Fibroblast of upper back skin (primary cell): ENCODE measurements at regions not wholly inside any gene's neighbourhood (a gene's known extent, or its start where the extent isn't known, plus 50 kb on each side); places are given as distances from the start of the nearest gene placed in this dataset.
A peak's percentile ranks its signal among the peaks of the same experiment; 100 is the strongest.

Experiments used
- DNase-seq: peaks from one replicate; pipeline ENCODE4 v3.0.0-alpha.2; 2013

DNA sequence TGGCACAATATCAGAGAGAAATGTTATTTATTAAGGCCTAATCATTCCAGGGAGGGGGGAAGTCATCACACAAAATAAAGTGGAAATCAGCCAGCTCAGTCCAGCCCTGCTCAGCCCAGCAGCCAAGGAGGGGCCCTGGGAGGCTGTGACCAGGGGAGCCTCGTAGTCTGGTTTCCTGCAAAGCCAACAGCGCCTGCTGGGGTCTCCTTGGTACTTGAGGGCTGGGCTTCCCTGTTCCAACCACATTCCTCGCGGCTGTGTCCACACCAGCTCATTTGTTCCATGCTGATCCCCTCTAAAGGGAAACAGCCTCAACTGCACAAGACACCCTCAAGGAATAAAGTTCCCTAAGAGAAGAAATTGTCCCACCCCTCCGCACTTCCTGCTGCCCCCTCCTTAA, 154.0 kb downstream of the TMEM132E start:
- no peak for DNase-seq

DNA sequence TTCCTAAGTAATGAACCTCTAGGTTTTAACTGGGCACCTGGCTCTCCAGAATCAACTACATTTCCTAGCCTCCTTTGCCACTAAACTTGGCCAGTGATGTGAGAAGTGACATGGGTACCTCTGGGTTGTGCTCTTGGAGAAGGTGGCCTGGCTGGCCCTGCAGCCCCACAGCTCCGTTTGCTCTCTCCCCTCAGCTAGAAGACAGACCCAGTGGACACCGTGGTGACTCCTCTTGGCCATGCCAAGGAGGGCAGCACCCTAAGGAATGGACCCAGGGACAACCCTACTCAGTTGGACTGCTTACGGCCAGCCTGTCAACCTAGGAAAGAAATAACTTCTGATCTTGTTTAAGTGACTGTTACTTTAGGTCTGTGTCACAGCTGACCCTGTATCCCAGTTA, 151.4 kb downstream of the TMEM132E start:
- no peak for DNase-seq

DNA sequence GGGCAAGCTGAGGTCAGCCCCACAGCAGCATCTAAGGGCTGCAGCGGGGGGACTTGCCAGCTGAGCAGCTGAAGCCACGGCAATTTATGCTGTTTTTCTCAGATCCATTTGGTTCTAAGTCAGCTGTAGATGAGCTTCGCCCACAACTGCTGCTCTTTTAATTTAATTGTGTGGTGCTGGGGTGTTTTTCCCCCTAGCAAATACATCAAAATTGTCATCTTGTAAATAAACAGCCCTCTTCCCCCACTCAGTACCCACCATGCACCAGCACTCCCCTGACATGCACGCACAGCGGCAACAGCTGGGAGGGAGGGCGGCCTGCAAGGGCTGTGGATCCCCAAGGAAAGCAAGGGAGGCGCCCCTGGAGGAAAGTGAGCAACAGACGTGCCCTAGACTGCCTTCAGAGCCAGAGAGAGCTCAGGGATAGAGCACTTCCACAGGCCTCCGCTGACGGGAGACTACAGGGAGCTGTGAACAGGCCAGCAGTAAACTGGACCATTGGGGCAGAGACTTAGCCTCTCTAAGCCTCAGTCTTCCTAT, 149.5 kb downstream of the TMEM132E start:
- no peak for DNase-seq

DNA sequence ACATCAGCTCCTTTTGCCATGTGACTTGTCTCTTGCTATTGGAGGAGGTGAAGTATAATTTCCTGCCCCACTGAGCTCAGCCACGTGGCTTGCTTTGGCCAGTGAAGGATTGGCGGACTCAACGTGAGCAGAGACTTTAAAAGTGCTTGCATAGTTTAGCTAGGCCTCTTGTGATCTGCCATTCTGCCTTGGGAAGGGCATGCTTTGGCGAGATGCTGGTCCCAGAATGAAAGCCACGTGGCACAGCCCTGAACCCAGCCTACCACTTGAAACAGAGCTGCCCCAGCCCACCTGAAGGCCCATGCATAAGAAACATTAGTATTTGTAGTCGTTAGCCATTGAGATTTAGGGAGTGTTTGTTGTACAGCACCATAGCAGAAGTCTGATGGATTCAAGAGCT, 148.2 kb downstream of the TMEM132E start:
- DNase-seq, result no peak

DNA sequence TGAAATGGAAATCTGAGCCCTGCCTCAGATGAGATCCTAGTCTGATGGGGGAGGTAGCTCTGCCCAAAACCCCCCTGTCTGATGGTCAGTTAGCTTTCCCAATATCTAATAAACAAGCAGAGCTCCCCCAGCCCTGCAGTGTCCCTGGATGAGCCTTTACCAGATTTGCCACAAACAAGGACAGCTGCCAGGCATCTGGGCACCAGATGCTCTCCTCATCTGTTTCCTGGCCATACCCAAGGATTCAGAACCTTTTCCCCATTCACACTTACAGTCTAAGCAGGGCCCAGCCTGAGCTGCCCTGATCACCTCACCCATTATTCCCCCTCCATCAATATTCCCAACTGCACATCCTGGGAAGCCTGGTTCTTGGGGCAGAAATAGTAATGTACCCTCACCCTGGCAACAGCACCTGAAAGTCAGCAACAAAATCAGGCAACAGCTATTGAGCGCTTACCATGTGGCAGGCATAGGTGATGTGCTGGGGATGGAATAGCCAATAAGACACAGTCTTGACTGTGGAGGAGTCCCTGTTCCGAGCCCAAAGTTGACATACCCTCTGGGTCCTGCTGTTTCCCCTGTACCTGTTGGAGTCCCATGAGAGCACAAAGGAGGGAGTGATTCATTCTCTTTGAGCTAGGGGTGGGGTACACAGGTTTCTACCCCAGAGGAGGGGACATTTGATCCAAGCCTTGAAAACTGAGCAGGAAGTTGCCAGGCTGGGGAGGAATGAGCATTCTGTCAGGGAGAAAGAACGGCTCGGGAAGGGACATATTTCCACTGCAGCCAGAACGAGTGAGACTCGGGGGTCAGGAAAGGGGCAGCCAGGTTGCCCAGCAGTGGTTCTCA, 147.4 kb downstream of the TMEM132E start:
- no peak for DNase-seq

DNA sequence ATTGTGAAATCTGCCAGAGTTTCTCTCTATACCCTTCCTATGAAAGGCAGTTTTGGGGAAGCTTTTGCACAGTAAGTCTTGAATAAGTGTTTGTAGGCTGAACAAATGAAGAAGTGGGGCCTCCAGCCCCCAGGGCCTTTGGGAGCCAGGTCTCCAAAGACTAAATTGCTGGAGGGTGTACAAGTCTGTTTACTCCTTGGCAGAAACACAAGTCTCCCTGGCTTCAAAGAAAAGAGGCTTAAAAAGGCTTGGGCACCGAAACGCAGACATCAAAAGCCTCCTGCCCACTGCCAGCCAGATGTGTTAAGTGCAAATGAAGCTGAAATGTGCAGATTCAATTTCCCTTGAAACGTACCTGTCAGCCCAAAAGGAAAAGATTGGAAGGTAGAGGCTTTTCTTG, 146.3 kb downstream of the TMEM132E start:
- DNase-seq, result no peak

- no peak for DNase-seq
These were observed 145.6 kb downstream of the TMEM132E start for GRCh38 chr17:34725008-34725407.

- DNase-seq, result no peak
These were observed 144.5 kb downstream of the TMEM132E start for GRCh38 chr17:34723875-34724274.

- no peak for DNase-seq
These were observed 141.9 kb downstream of the TMEM132E start for GRCh38 chr17:34721326-34721725.

GRCh38 chr17:34720760-34721159, 141.4 kb downstream of the TMEM132E start:
- no peak for DNase-seq

- no peak for DNase-seq
These were observed 140.2 kb downstream of the TMEM132E start for GRCh38 chr17:34719569-34719968.

DNA sequence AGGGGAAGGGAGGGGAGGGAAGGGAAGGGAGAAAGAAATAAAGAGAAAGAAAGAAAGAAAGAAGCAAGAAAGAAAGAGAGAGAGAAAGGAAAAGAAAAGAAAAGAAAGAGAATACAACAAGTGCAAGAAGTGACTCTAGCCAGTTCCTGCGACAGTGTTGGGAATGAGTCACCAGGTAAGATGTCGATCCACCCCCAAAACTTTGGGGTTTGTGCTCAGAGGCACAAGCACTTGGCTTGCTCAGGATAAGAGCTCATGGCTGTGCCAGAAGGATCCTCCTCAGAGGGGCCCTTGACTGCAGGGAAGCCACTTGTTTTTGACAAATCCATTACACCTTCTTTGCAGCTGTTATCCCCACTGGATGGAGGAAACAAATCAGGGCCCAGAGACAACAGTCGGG, 137.7 kb downstream of the TMEM132E start:
- DNase-seq, result no peak

DNA sequence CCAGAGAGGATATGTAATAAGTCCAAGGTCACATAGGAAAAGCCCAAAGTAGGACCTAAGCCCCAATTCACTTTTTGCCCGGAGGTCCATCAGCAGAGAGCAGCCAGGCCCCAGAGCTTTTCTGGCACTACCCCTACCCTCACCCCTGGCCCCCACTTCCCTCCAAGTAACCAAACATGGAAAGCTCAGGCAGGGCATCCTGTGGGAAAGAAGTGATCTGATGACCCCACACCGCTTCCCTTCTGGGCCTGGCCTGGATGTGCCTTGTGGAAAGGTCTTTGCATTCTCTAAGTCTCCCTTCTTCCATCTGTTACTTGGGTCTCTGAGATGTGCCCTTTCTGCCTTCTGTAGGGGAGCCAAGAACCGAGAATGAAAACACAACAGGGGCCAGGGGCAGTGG, 136.9 kb downstream of the TMEM132E start:
- no peak for DNase-seq

DNA sequence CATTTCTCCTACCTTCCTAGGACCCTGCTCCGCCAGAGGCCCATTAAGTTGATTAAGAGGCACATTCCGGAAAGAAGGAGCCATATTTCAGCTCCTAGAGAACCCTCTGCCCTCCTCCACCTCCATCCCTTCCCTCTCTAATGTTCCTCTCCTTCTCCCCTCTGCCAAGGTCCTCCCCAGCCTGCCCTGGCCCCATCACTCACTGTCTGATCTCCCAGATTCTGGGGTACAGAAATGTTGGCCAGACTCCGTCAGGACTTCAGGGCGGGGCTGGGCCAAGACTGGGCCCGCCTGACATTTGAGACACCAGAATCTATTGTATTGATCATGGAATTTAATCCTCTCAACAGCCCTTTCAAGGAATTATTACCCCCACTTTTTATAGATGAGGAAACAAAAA, 136.1 kb downstream of the TMEM132E start:
- no peak for DNase-seq

DNA sequence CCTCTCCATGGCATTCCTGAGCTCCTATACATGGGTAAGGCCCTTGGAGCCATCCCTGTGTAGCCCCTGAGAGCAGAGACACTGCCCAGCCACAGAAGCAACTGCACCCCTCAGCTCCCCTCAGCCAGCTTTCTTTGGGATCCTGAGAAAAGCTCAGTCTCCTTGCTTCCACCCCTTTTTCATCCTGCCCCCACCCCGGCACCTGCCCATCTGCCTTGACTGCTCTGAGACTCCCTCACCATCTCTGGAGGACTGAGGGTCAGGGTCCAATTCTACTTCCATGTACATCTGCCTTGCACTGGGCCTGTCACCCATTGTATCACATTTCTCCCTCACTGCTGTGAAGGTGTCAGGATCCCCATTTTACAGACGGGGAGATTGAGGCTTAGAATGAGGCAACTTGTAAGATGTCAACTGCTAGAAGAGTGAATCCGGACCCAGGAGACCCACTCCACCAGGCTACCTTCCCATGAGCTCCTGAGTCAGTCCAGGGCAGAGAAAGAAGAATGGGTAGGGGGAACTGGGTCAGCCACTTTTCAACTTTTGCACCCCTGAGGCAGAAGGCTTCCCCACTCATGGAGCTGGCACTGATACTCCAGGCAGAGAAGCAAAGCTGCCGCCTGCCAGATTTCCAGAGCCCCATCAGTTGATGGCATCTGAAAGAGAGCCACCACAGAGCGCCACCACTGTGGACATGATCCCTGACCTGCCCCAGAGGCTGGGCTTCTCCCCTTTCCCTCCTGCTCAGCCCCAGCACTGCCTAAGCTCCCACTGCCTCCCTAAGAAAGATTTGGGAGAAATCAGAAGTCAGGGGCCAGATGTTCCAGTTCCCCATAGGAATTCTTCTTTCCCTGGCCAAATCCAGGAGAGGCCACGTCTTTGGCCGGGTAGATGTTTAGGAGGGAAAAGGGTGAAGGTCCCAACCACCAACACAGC, 135.4 kb downstream of the TMEM132E start:
- no peak for DNase-seq

DNA sequence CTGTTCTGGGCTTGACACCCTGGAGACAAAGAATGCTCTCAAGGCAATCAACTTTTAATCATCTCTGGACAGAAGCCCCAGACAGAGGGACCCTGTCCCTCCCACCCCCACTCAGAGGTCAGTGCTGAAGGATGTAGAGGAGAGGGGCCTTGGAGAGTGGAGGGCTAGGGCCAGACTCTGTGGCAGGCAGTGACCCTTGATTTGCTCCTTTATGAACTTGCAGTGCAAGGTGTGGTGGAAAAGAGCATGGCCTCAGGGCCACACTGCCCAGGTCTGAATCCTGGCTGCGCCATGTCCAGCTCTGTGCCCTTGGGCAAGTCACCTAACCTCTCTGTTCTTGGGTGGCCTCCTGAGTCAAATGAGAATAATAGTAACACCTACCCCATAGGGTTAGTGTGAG, 134.3 kb downstream of the TMEM132E start:
- DNase-seq, result no peak

- no peak for DNase-seq
These were observed 133.3 kb downstream of the TMEM132E start for GRCh38 chr17:34712481-34713195.

- DNase-seq, result no peak
These were observed 132.3 kb downstream of the TMEM132E start for GRCh38 chr17:34711646-34712045.

GRCh38 chr17:34710226-34710625, 130.8 kb downstream of the TMEM132E start:
- DNase-seq, result no peak

DNA sequence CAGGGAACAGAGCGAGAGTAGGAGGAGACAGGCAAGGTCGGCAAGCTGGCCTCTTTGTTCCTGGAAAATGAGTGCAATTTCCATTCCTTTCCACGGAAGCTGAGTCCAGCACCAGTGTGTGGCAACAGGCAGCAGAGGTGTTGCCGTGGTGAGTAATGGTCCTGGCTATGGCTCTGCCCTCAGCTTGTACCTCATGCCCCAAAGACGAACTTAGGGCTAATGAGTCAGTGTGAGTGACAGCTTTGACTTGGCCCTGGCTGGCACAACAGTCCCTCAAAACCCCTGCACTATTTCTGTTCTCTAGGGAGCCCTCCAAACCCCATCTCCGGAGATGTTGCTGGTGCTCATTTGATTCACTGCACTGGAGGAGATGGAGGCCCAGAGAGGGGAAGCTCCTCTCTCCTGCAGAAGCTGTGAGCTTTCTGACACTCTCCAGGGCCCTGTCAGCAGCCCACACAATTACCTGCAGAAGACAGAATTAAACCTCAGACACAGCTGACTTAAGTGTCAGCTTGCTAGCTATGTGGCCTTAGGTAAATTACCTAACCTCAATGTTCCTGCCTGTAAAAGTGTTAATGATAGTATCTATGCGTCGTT, 129.9 kb downstream of the TMEM132E start:
- DNase-seq, result no peak

DNA sequence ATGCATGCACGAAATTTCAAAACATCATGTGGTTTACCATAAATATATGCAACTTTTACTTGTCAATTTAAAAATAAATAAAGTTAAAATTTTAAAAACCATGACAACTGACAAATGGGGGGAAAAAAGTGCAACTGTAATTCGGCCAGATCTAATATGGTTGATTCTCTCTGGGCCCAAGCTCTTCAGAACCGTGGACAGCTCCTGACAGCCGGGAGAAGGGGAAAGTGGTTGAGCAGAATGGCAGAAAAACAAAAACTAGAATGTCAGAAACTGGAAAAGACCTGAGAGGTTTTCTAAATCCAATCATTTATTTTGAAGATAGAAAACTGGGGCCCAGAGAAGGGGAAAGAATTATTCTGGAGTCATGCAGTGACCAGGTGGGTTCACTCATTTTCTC, 126.6 kb downstream of the TMEM132E start:
- DNase-seq, result peak; percentile 10

DNA sequence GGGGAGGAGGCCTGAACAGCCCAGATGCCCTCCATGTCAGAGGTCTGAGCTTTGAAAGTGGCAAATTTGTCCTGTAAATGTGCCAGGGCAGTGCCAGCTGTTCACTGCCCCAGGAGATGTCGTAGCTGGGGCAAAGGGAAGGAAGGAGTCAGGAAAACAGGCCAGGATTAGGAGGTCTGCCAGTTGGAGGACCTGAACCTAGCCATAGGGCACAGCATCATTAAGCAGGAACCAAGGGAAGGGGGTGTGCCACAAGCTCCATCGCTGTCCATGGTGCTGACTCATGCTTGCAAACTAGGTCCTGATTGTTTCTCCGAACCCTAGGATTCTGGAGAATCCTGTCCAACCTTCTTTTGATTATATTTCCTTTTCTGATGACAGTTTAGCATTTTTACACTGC, 124.2 kb downstream of the TMEM132E start:
- DNase-seq, result peak; percentile 18

GRCh38 chr17:34699181-34699580, 119.8 kb downstream of the TMEM132E start:
- no peak for DNase-seq
